NCI-H526 treated with DMSO at 0.1 percent for 48 hours (cell line): ENCODE measurements at regions not wholly inside any gene's neighbourhood (a gene's known extent, or its start where the extent isn't known, plus 50 kb on each side); places are given as distances from the start of the nearest gene placed in this dataset.
A peak's percentile ranks its signal among the peaks of the same experiment; 100 is the strongest.
"Not testable (repeated sequence)": the region's sequence is repeated elsewhere in the genome, so short reads cannot be mapped to it uniquely, and the experiment has no call there.

ENCODE experiments used
- DNase-seq: peaks from one replicate; lab custom pipeline; 2025; lab: John Stamatoyannopoulos, UW

DNA sequence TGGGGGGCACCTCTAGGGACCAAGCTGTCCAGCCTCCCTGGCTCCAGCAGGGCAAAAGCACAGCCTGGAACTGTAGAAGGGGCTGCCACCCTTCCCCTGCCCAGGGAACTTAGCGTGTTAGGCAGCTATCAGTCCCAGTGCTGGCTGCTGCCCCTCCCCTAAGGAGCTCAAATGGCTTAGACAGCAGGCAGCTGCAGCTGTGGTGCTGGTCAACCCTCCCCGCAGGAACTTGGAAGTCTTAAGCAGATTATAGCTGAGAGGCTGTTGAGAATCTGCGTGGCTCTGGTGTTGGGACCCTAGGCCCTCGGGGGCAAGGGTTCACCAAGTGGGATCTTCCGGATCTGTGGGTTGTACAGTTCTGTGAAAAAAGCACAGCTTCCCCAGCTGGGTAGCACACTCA, 536.5 kb upstream of the CDH10 start:
- no peak for DNase-seq

DNA sequence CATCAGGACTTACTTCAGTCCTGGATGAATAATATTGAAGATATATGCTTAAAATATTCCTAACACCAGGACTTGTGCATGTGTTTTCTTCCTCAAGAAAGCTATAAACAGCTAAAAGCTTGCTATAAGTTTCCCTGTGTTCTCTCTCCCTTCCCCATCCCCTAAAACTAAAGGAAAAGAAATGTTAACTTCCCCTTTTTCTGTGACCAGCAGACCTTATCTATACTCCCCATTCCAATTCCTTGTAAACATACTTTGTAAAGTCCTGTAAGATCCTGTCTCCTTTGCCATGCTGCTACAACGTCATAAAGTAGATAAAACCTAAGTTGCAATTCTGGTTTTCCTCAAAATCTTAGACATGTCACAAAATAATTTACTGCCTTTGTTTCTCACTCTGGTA, 517.8 kb upstream of the CDH10 start:
- not testable (repeated sequence) for DNase-seq

DNA sequence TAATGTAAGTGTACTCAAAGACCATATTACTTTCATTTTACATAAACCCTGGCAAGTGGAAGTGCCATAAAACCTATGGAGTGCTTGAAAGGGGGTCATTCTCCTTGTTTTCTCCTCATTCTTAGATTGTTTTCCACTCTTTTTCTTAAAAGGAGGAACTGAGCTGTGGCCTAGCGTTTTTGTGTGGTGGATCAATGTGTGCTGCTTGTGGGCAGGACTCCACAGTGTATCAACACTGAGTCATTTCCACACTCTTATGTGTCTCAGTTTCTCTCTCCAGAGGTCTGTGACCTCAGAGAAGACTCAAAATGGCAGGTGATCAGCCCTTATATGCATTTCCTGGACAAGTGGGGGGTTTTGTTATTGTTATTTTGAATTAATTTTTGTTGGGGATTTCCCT, 516.1 kb upstream of the CDH10 start:
- DNase-seq = no peak

DNA sequence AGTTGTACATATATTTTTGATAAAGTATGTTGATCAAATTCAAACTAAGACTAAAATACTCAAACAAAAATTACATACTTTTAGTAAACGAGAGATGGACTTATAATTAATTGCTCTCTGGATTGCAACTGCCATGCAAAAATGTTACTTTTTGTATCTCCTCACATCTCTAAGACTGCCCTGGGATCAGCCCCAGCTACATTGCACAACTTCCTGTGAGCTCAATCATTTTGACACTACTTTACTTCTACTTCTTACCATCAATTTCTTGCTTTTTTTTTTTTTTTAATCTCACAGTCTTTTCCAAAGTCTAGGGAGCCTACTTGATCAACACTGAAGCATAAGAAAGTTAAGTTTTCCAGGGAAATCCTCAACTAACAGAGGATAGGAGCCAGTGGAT, 506.0 kb upstream of the CDH10 start:
- DNase-seq = no peak

DNA sequence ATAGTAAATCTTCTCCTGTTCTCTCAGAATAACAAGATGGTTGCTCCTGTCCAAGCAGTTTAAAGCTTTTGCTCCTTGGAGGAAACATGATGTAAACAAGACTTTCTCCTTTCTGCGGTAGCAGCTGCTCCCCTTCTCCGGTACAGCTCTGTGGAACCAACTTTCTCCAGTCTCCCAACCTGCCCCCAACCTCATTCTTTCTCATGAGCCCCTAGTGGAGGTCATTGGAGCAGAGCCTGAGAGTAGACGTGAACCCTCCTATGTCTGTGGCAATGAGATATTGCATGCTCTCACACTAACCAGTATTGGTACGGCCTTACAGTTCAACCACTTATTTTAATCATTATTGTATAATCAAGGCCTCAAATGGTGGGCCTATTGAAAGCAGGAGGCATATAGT, 483.8 kb upstream of the CDH10 start:
- DNase-seq = no peak

DNA sequence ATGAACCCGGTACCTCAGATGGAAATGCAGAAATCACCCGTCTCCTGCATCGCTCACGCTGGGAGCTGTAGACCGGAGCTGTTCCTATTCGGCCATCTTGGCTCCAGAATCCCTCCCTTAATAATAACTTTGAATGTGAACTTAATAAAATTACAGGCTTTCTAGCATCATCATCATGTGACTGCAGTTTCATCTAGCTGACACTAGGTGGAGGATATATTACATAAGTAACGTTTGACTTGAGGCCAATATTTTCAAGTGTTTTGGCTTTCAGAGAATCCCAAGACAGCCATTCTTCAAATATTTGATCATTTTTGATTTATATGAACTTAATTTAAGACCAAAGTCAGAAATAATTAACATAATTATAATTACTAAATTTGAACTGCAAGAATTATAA, 474.9 kb upstream of the CDH10 start:
- DNase-seq = peak; percentile 33

DNA sequence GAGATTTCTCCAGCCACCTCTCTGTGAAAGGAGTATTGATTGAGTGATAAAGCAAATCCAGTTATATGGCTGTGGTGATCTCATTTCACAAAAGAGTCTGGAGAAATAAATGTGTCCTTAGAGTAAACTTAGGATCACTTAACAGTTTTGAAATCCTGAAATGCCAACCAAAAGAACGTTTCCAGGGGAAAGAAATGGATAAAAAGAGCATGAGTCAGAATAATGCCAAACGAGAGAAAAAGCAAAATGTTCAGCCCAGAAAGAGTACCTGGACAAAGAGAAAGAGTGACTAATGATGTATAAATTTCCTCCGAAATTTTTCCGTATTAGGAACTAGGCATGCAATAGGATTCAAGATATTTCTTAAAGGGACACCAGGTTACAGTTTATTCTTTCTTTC, 463.1 kb upstream of the CDH10 start:
- no peak for DNase-seq

DNA sequence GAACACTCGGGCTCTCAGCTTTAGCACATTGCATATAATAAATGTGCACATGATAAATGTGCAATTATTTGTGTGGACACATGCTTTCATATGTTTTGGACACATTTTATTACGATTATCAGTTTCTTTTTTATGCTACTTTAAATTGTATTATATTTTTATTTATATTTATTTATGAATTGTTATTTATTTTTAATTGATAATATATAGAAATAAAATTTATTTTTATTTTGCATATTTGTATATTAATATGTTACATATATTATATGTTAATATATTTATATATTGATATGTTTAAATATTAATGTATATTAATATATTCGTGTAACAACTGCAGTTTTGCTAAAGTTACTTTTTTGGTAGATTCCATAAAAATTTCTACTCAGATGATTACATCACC, 454.8 kb upstream of the CDH10 start:
- no peak for DNase-seq

DNA sequence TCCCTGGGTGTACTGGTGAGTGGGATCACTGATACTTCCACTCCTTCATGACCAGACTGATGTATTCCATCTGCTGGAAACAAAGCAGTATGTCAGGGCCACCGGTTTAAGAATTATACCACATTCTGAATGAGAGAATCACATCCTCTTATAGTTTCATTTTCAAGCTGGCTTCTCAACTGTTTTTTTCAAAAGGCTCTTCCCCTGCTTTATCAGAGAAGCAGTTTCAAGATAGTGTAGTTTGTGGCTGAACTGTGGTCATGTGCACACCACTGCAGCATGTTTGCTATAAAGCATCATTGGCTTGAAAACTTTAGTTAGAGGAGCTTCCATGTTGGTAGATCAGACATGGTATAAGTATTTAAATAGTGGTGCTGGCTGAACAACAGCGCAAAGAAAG, 450.5 kb upstream of the CDH10 start:
- no peak for DNase-seq

DNA sequence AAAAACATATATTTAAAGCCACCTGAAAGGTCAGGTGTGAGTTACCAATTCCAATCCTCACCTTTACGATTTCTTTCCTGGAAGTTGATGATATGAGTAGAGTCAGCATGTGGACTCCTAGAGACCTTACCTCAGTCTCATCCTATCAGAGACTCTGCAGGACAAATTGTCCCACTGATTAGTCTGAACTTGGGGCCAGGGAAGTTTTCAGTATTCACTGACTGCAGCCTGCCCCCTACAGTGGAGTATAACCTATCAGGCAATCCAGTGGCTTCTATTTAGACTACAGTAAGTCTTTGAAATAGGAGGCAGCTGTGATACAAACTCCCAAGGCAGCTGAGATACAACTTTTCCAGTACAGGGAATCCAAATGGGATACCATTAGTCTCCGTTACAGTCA, 449.4 kb upstream of the CDH10 start:
- DNase-seq = no peak

DNA sequence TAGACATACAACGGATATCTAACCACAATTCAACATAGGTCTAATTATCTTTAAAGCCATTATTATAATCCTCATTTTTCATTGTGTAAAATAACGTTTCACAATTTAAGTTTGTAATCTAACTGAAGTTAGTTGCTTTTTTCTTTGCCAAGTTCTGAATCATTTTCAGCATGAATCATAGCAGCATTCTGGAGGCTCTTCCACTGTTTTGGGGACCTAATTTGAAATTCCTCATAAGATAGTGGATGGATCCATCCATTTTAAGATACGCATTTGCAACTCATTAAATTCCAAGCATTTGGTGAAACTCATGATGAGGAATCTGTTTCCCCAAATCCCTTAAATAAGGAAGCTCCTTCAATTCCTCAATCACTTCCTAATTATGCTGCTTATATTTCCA, 447.1 kb upstream of the CDH10 start:
- no peak for DNase-seq

DNA sequence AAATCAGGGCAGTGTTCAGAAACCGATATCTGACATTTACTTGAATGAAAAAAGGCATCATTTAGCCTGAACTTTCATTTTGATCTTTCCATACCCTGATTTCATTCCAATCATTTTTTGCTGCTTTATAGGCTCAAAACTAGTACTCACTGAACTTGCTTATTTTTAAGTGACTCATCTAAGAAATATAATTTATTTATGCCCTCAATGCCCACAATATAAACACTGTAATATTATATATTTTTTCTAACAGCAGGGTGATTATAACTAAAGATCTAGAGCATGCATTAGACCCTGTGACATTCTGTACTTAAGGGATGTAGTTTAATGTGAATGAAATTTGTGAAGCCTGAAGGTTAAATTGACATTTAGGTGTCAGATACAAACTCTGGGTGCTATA, 446.1 kb upstream of the CDH10 start:
- DNase-seq = no peak

DNA sequence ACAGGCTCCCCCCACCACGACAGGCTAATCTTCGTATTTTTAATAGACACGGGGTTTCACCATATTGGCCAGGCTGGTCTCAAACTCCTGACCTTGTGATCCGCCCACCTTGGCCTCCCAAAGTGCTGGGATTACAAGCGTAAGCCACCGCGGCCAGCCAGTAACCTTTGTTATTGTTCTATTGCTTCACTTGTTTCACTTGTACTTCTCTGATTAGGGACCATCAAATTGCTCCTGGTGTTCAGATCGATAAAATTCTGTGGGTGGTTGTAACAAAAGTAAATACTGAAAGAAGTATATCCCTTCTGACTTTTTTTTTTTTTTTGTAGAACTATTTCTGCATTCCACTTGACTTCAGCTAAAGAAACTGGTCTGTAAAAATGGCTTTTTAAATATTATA, 445.5 kb upstream of the CDH10 start:
- DNase-seq = no peak

DNA sequence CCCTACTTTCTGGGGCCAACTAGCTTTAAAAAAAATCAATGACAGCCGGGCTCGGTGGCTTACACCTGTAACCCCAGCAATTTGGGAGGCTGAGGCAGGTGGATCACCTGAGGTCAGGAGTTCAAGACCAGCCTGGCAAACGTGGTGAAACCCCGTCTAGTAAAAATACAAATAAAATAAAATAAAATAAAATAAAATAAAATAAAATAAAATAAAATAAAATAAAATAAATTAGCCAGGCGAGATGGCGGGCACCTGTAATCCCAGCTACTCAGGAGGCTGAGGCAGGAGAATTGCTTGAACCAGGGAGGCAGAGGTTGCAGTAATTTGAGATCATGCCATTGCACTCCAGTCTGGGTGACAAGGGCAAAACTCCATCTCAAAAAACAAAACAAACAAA, 443.9 kb upstream of the CDH10 start:
- DNase-seq = not testable (repeated sequence)

DNA sequence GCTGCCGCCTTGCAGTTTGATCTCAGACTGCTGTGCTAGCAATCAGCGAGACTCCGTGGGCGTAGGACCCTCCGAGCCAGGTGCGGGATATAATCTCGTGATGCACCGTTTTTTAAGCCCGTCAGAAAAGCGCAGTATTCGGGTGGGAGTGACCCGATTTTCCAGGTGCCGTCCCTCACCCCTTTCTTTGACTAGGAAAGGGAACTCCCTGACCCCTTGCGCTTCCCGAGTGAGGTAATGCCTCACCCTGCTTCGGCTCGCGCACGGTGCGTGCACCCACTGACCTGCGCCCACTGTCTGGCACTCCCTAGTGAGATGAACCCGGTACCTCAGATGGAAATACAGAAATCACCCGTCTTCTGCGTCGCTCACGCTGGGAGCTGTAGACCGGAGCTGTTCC, 438.5 kb upstream of the CDH10 start:
- not testable (repeated sequence) for DNase-seq

DNA sequence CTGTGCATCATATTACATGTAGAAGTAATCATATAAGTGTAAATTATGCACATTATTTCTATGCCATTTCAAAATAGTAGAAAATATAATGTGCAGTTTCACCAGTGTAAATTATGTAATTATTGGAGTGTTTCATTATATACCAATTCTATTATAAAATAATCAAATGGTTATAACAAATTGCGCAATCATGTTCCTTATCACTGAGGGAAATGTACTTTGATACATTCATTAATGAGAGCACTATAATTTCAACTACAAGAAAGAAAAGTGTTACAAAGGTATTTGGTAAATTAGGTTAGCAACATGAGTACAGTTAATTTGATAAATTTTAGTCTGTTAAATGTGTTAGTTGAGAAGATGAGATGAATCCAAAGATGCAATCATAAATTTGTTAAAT, 421.5 kb upstream of the CDH10 start:
- DNase-seq = no peak

DNA sequence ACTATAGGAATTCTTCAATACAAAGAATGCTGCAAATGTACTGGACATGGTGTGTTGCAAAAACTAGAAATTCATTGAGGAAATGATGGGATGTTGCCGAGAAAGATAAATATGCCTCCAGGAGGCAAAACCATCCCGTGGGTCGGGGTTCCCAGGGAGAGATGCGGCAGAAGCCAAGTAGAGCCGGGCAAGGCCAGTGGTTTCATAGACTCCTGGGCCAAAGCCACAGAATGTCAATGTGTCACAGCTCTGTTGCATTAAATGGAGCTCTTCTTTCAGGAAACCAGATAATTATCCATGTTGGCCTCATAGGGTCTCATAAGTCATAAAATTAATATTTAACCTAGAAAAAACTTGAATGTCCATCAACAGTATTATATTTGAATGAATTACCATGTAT, 419.5 kb upstream of the CDH10 start:
- no peak for DNase-seq

DNA sequence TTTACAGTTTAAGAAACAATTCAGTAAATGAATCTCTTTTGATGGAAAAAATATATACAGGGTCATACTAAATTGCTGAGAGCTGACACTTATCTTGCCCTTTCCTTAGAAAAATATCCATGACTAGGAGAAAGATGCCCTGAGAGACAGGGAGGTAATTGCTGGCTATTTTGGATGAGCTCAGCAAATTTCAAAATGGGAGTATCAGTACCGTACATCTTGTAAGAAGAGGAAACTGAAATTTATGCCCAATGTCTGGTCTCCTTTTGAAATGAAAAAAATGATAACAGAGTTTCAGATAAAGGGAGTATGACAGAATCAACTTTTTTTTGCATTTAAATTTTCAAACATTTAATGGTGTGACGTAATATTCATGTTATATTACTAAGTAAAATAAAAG, 415.8 kb upstream of the CDH10 start:
- DNase-seq = no peak

DNA sequence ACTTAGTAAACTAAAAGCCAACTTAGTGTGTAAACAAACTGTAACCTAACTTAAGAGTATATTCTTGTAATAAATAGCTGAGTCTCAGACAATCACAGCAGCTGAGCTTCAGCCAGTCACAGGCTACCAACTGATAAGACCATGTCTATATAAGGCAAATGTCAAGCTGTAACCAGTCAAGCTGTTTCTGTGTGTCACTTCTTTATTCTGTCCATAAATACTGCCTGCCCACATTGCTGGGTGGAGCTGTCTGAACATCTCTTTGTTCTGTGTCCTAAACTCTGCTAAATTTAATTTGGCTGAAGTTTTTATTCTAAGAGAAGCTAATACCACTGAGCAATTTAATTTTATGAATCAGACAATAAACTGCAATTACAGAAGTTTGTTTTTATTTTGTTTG, 412.1 kb upstream of the CDH10 start:
- no peak for DNase-seq

DNA sequence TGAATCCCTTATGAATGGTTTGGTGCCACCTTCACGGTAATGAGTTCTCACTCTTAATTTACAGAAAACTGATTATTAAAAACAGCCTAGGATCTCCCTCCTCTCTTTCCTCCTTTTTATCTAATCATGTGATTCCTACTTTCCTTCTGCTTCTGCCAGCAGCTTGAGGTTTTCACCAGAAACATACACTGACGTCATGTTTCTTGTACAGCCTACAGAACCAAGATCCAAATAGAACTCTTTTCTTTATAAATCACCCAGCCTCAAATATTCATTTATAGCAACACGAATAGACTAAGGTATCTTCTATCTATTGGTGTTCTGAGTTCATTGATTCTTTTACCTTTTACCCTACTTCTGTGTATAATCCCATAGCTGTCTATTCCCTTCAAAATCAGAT, 388.9 kb upstream of the CDH10 start:
- no peak for DNase-seq

DNA sequence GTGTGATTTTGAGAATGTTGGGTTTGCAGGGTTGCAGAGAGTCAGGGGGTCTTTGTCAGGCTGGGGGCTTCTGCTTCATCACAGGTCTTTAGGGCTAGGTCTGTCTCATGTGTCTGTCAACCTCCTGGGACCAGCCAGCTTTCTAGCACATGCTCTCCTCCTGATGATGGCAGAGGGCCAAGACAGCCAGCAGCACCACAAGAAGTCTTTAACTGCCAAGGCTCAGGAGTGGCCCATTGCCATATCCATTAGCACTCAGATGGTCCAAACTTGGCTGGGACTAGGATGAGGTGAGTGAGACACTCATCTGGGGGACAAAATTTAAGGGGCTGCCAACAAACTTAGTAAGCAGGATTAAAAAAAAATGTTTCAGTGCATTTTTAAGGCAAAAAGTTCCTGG, 384.2 kb upstream of the CDH10 start:
- DNase-seq = no peak

DNA sequence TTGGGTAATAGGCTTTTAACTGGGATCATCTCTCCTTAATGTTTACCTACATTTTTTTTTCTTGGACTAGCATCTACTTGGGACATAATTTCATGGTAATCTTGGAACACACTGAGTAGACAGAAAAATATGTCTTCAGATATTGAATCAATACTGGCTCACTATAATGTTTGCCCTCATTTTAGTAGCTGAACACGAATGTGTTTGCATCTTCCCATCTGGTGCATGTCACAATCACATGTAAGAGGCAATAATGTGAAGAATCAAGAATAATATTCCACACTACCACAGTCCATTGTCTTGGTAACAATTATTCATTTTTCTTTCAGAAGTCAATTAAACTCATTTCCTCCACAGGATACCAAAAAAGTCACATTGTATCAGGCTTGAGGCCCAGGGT, 382.7 kb upstream of the CDH10 start:
- DNase-seq = no peak

DNA sequence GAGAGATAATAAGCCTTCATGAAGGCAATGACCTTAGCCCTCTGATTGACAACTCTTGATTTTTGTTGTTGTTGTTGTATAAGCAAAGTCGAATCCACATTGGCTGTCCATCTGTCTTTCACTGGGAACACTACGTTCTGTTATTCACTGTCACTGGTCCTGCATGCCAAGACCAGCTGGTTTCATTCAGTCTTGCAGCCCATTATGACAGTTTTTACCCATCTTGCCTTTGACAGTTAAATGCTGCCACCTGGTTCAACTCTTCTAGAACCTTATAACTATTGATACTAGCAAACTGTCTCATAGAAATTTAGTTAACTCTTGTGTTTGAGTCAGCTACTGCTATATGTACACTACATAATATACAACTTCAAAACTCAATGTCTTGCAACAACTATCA, 382.3 kb upstream of the CDH10 start:
- DNase-seq = no peak

DNA sequence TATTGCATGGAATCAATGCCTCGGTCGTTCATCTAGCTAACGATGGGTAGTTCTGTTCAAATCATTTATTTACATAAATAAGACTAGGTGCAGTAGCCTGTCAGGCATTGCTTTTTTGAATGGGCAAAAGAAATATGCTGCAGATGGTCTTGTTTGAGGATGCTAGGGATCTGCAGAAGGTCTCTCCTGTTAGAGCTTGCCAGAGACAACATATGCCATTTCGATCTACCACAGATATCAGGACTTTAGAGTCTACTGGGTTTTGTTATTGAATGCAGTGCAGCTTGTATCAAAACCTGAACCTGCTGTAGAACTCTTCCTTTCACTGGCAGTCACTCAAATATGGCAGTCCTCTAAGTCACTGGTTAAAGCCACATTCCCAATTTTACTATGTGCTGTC, 381.1 kb upstream of the CDH10 start:
- DNase-seq = no peak

DNA sequence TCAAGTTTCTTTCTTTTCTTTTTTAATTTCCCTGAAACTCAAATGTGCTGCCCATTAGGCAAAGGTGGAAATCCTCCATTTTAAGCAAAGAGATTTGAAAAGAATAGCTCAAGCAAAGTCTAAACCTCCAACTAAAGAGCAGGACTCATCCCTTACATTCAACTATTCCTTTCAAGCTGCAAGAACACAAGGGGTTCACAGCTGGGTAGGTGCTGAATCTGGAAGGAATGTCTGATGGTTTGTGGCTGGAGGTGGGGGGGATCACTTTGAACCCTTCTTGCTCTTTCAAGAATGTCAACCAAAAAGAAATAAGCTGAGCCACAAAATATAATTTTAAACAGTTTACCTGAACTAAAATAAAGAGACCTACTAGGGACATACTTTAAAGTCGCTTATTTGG, 375.7 kb upstream of the CDH10 start:
- no peak for DNase-seq
